Loucy (cell line): ENCODE measurements at regions not wholly inside any gene's neighbourhood (a gene's known extent, or its start where the extent isn't known, plus 50 kb on each side); places are given as distances from the start of the nearest gene placed in this dataset.
"Not testable (repeated sequence)": the region's sequence is repeated elsewhere in the genome, so short reads cannot be mapped to it uniquely, and the experiment has no call there.

Experiments used
- H2AFZ ChIP-seq: fragments of 200-600 bp; sonication (generic); 2 replicates; pipeline ENCODE4 v1.6.0; 2016; ENCODE audit warnings: antibody characterized with exemption, mild to moderate bottlenecking, low read length, moderate library complexity
- H3F3A ChIP-seq: fragments of 200-600 bp; 2 replicates; pipeline ENCODE4 v1.6.0; 2016; ENCODE audit warnings: antibody characterized with exemption, low read depth, mild to moderate bottlenecking
- H3K27me3 ChIP-seq: fragments of 200-600 bp; sonication (generic); 2 replicates; pipeline ENCODE4 v1.6.1; 2014; ENCODE audit warnings: low read length, mild to moderate bottlenecking; ENCODE audit not compliant: insufficient read depth, poor library complexity, severe bottlenecking
- H3K36me3 ChIP-seq: fragments of 200-600 bp; sonication (generic); 2 replicates; pipeline ENCODE4 v1.6.1; 2016; ENCODE audit warnings: low read length; ENCODE audit not compliant: insufficient read depth
- H3K4me1 ChIP-seq: fragments of 200-600 bp; sonication (generic); 2 replicates; pipeline ENCODE4 v1.5.1; 2014; ENCODE audit warnings: low read length, mild to moderate bottlenecking; ENCODE audit not compliant: insufficient read depth, poor library complexity, severe bottlenecking
- H3K4me2 ChIP-seq: fragments of 200-600 bp; sonication (generic); 2 replicates; pipeline ENCODE4 v1.6.0; 2014; ENCODE audit warnings: antibody characterized with exemption, low read length, low read depth, mild to moderate bottlenecking; ENCODE audit not compliant: poor library complexity, severe bottlenecking
- H3K4me3 ChIP-seq: fragments of 200-600 bp; sonication (generic); 2 replicates; pipeline ENCODE4 v1.5.1; 2014; ENCODE audit warnings: low read length, mild to moderate bottlenecking, mixed read lengths; ENCODE audit not compliant: poor library complexity, severe bottlenecking
- H3K79me2 ChIP-seq: fragments of 200-600 bp; sonication (generic); 2 replicates; pipeline ENCODE4 v1.6.1; 2014; ENCODE audit warnings: low read length; ENCODE audit not compliant: insufficient read depth
- H3K9ac ChIP-seq: fragments of 200-600 bp; sonication (generic); 2 replicates; pipeline ENCODE4 v1.6.0; 2014; ENCODE audit warnings: mild to moderate bottlenecking, low read depth, low read length, moderate library complexity; ENCODE audit not compliant: poor library complexity, severe bottlenecking
- H3K9me2 ChIP-seq: fragments of 200-600 bp; sonication (generic); replicated peaks from 2 replicates; pipeline ENCODE4 v1.6.1; 2016; ENCODE audit warnings: low read depth, low read length, mixed read lengths
- H3K9me3 ChIP-seq: fragments of 200-600 bp; sonication (generic); 2 replicates; pipeline ENCODE4 v1.6.1; 2014; ENCODE audit warnings: mild to moderate bottlenecking, antibody characterized with exemption, low read length, low read depth; ENCODE audit not compliant: insufficient read depth
- H4K20me1 ChIP-seq: fragments of 200-600 bp; sonication (generic); 2 replicates; pipeline ENCODE4 v1.6.0; 2014; ENCODE audit warnings: antibody characterized with exemption, low read length, mild to moderate bottlenecking; ENCODE audit not compliant: insufficient read depth, poor library complexity, severe bottlenecking
- EZH2phosphoT487 ChIP-seq: fragments of 200-600 bp; IDR thresholded peaks from 2 replicates; pipeline ENCODE4 v1.6.1; 2018; ENCODE audit warnings: antibody characterized with exemption, mild to moderate bottlenecking, moderate library complexity, borderline replicate concordance
- TF ChIP-seq, protein P1 (sequence below): fragments of 200-600 bp; sonication (generic); conservative IDR thresholded peaks from 2 replicates; pipeline ENCODE4 v1.5.1; 2014; ENCODE audit warnings: mild to moderate bottlenecking, antibody characterized with exemption, low read length

DNA sequence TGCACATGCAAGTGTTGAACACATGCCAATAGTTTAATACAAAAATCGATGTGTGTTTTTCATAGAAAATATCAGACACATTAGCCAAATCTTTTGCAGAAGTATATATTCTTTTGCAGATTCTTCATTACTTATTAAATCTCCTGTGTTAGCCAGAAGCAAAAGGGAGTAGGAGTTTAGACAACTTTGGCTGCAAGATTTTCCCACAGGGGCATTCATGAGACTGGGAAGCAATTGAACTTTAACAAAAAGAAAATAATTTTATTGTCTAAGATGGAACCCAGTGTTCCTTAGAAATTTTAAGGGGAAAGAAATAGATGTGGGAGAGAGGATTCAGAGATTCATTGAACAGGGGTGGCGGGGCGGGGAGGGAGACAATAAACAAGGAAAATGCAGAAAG lies 1336.0 kb downstream of the GATA3 start:
- Histone ChIP-seq H4K20me1 (no peaks in the 10 kb centered on the region), H3K79me2 (no peaks in the 10 kb centered on the region), H3K36me3 (no peaks in the 10 kb centered on the region), H3K4me1 (no peaks in the 10 kb centered on the region), H3K4me3 (no peak overlapping the region), H3K9me2 (no peaks in the 10 kb centered on the region), H3K4me2 (no peak overlapping the region), H3K9me3 (no peaks in the 10 kb centered on the region), H3K9ac (no peak overlapping the region), H3F3A (no peaks in the 10 kb centered on the region), H2AFZ (no peak overlapping the region), H3K27me3 (no peaks in the 10 kb centered on the region)
- TF ChIP-seq EZH2phosphoT487: no peak
- TF ChIP-seq, protein P1, sequence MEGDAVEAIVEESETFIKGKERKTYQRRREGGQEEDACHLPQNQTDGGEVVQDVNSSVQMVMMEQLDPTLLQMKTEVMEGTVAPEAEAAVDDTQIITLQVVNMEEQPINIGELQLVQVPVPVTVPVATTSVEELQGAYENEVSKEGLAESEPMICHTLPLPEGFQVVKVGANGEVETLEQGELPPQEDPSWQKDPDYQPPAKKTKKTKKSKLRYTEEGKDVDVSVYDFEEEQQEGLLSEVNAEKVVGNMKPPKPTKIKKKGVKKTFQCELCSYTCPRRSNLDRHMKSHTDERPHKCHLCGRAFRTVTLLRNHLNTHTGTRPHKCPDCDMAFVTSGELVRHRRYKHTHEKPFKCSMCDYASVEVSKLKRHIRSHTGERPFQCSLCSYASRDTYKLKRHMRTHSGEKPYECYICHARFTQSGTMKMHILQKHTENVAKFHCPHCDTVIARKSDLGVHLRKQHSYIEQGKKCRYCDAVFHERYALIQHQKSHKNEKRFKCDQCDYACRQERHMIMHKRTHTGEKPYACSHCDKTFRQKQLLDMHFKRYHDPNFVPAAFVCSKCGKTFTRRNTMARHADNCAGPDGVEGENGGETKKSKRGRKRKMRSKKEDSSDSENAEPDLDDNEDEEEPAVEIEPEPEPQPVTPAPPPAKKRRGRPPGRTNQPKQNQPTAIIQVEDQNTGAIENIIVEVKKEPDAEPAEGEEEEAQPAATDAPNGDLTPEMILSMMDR: no peak

DNA sequence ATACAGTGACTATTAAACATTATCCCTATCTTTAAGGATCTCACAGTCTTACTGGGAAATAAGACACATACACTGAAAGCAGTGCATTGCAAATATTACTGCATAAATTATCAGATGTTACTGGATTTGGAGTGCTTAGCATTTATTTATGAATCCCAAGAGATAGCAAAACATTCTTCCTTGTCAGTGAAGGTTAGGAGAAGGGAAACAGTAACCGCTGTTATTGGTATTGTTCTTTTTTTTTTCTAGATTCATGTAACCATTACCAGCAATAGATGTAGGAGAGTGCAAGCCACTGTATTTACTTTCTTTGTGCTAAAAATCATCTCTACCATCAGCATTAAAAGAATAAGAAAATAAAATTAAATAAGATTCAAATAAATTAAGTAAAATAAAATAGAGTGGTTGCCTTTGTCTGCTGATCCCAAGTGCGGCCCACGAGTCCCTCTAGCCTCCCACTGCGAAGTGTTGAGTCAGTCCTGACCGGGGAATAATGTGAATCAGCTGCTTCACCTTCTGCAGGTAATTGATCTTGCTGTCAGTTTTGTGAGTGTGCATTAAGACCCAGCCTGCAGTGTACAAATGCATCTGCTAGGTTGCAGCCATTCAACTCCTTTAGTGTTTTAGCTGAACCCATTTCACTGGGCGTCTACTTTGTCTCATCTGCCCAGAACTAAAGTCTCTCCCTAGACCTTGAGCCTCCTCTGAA lies 1344.9 kb downstream of the GATA3 start:
- Histone ChIP-seq H3K36me3 (no peaks in the 10 kb centered on the region), H4K20me1 (no peaks in the 10 kb centered on the region), H3K4me1 (no peaks in the 10 kb centered on the region), H3K9me2 (no peaks in the 10 kb centered on the region), H3K9me3 (no peaks in the 10 kb centered on the region), H3K4me2 (no peak overlapping the region), H3K9ac (no peak overlapping the region), H3K79me2 (no peaks in the 10 kb centered on the region), H3K4me3 (no peak overlapping the region), H3F3A (no peaks in the 10 kb centered on the region), H2AFZ (no peak overlapping the region), H3K27me3 (no peaks in the 10 kb centered on the region)
- TF ChIP-seq, protein P1: no peak
- TF ChIP-seq EZH2phosphoT487: no peak

DNA sequence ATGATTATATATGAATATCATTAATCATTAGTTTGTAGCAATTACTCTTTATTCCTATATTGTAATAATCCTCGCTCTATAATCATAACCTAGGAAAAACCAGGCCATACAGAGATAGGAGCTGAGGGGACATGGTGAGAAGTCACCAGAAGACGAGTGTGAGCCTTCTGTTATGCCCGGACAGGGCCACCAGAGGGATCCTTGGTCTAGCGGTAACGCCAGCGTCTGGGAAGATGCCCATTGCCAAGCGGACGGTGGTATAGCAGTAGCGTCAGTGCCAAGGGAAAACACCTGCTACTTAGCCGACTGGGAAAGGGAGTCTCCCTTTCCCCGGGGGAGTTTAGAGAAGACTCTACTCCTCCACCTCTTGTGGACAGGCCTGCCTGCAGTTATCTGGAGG lies 1347.6 kb downstream of the GATA3 start:
- not testable (repeated sequence) for H3K9ac ChIP-seq, H4K20me1 ChIP-seq, H3K27me3 ChIP-seq, H3K9me3 ChIP-seq, H3F3A ChIP-seq, H3K4me2 ChIP-seq, H3K9me2 ChIP-seq, H2AFZ ChIP-seq, H3K4me3 ChIP-seq, H3K4me1 ChIP-seq, H3K79me2 ChIP-seq, H3K36me3 ChIP-seq

DNA sequence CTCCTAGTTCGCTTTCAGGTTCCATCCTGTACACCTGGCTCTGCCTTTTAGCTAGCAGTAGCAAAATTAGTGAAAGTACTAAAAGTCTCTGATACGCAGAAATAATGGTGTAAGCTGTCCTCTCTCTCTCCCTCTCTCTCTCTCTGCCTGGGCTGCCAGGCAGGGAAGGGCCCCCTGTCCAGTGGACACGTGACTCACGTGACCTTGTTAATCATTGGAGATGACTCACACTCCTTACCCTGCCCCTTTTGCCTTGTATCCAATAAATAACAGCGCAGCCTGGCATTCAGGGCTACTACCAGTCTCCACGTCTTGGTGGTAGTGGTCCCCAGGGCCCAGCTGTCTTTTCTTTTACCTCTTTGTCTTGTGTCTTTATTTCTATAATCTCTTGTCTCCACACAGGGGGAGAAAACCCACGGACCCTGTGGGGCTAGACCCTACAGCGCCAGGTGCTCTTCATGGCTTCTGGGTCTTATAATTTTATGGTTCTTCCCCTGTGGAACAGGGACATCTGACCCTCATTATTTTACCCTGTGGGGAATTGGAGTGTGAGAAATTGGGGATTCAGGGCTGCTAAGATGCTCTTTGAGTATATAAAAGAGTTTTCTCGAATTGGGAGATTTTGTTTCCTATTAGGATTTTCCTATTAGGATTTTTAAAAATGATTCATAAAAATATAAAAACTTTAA lies 1348.2 kb downstream of the GATA3 start:
- H2AFZ ChIP-seq, H3K9me3 ChIP-seq, H3K9me2 ChIP-seq, H3K9ac ChIP-seq, H3F3A ChIP-seq, H3K36me3 ChIP-seq, H4K20me1 ChIP-seq, H3K27me3 ChIP-seq, H3K4me1 ChIP-seq, H3K79me2 ChIP-seq, H3K4me2 ChIP-seq, H3K4me3 ChIP-seq: not testable (repeated sequence)

DNA sequence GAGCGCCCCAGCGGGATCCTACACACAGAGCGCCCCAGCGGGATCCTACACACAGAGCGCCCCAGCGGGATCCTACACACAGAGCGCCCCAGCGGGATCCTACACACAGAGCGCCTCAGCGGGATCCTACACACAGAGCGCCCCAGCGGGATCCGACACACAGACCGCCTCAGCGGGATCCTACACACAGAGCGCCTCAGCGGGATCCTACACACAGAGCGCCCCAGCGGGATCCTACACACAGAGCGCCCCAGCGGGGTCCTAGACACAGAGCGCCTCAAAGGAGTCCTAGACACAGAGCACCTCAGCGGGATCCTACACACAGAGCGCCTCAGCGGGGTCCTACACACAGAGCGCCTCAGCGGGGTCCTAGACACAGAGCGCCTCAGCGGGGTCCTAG lies 1352.7 kb downstream of the GATA3 start:
- H3K36me3 ChIP-seq, H3F3A ChIP-seq, H3K27me3 ChIP-seq, H3K9me3 ChIP-seq, H3K4me2 ChIP-seq, H3K4me1 ChIP-seq, H3K4me3 ChIP-seq, H3K79me2 ChIP-seq, H3K9me2 ChIP-seq, H4K20me1 ChIP-seq, H3K9ac ChIP-seq, H2AFZ ChIP-seq: not testable (repeated sequence)
